ENCODE measurements at regions not wholly inside any gene's neighbourhood (a gene's known extent, or its start where the extent isn't known, plus 50 kb on each side); places are given as distances from the start of the nearest gene placed in this dataset.

GRCh38 chr1:58380345-58380744 lies 166.2 kb downstream of the OMA1 start:
- DNase-seq (ENCODE audit: low read depth), result no peak

- DNase-seq (ENCODE audit: low read depth), result no peak
Observed at GRCh38 chr1:58367217-58367616, 179.3 kb downstream of the OMA1 start.

DNA sequence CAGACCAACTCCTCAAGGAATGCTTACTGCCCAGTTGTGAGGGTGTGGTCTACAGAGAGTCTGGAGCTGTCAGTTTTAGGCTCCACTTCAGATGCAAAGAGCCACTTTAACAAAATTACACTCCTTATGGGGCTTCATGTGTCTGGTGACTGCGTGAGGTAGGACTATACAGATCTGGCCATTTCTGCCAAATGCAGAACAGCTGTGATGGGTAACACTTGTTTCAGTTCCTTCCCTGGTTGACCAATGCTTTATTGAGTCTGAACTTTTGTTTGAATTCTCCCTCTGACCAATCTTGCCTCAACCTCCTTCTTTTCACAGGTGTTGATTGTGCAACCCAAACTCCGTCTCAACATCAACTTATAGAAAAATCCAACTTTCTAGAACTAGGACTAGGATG lies 181.2 kb downstream of the OMA1 start:
- DNase-seq (ENCODE audit: low read depth), result no peak

- no peak for DNase-seq (ENCODE audit: low read depth)
Observed at GRCh38 chr1:58363585-58363984, 182.9 kb downstream of the OMA1 start.

- peak; percentile 0 for DNase-seq (ENCODE audit: low read depth)
Observed at GRCh38 chr1:58361134-58361533, 185.4 kb downstream of the OMA1 start.

GRCh38 chr1:58358346-58358745 lies 188.2 kb downstream of the OMA1 start:
- no peak for DNase-seq (ENCODE audit: low read depth)

GRCh38 chr1:58356402-58356801 lies 190.1 kb downstream of the OMA1 start:
- no peak for DNase-seq (ENCODE audit: low read depth)

GRCh38 chr1:58353168-58353567 lies 193.4 kb downstream of the OMA1 start:
- DNase-seq (ENCODE audit: low read depth), result no peak

GRCh38 chr1:58352476-58353092 lies 193.9 kb downstream of the OMA1 start:
- DNase-seq (ENCODE audit: low read depth), result no peak

DNA sequence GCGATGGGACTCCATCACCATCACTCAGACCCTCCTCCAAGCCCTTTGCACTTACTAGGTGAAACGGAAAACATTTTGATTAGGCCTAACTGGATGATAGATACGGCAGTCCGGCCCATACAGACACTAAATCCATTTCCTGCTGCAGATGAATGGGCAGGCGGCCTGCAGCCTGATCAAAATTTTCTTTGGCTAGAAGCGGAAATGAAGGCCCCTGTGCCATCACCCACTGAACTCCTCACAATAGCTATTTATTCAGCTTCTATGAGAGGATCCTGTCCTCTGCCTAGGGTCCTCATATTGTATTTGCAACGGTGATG lies 200.5 kb downstream of the OMA1 start:
- DNase-seq (ENCODE audit: low read depth), result no peak

- DNase-seq (ENCODE audit: low read depth), result no peak
Observed at GRCh38 chr1:58345215-58346035, 201.1 kb downstream of the OMA1 start.

GRCh38 chr1:58340185-58340584 lies 206.3 kb downstream of the OMA1 start:
- DNase-seq (ENCODE audit: low read depth), result no peak

- no peak for DNase-seq (ENCODE audit: low read depth)
Observed at GRCh38 chr1:58338081-58338480, 208.4 kb downstream of the OMA1 start.

GRCh38 chr1:58333511-58333910 lies 213.0 kb downstream of the OMA1 start:
- DNase-seq (ENCODE audit: low read depth), result no peak

- no peak for DNase-seq (ENCODE audit: low read depth)
Observed at GRCh38 chr1:58331156-58331555, 215.4 kb downstream of the OMA1 start.

DNA sequence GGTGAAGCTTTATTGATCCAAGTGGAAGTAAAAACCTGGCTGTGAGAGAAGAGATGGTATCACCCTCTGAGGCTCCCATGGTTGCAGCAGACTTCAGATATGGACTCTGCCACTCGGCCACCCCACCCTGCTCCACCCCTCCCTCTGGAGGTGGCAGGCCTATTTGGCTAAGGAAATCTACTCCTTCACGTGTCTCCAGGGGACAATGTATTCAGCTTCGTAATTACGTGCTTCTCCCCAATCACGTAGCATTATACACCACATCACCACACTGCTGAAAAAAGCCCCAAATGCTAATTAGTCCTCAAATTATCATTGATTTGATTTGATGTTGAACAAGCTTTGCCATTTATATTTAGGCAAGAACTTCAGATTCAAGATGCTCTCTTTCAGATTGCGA lies 220.7 kb downstream of the OMA1 start:
- DNase-seq (ENCODE audit: low read depth), result no peak

- no peak for DNase-seq (ENCODE audit: low read depth)
Observed at GRCh38 chr1:58324558-58324957, 222.0 kb downstream of the OMA1 start.

- no peak for DNase-seq (ENCODE audit: low read depth)
Observed at GRCh38 chr1:58318157-58319005, 228.1 kb downstream of the OMA1 start.

DNA sequence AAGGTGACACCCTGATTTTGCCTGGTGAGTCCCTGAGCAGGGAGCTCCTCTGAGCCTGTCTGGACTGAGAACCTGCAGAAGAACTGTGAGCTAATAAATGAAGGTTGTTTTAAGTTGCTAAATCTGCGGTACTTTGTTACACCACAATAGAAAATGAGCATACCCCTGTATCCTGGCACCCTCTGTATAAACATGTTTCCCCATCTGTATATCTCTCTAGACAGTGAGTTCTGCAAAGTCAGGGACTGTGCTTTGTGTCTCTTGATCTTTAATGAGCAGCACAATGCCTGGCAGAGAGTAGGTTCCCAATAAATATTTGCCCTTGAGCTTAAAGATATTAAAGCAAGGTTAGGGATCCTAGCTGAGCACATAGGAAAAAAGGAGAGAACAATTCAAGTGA lies 228.8 kb downstream of the OMA1 start:
- no peak for DNase-seq (ENCODE audit: low read depth)

DNA sequence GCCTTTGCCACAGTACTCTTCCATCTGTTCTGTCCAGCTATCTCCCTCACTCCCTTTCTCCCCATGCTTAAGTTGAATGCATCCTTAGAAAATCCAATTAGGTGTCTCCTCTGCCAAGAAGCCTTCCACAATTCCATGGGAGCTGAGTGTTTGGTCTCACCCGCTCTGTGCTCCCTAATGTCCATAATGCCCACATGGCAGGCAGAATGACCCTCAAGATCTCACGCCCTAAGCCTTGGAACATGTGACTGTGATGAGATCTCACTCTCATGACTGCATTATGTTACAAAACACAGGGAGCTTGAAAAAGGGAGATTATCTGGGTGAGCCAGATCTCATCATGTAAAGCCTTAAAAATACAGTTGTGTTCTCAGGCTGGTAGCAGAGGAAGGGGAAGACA lies 229.4 kb downstream of the OMA1 start:
- no peak for DNase-seq (ENCODE audit: low read depth)

DNA sequence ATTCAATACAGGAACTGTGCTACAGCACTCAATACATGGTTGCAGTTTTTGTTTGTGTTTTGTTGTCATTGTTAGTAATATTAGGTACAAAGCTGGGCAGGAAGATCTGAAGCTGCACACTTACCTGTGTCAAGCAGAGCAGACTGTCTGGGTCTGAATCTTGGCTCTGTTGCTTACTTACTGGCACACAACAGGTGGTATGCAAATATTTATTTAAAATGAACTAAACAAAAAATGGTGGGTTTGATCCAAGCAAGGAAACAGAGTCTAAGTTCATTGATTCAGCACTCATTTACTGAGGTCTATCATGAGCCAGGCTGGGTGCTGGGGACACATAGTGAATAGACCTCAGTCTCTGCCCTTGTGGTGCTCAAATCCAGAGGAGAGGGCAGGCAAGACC lies 230.4 kb downstream of the OMA1 start:
- no peak for DNase-seq (ENCODE audit: low read depth)

DNA sequence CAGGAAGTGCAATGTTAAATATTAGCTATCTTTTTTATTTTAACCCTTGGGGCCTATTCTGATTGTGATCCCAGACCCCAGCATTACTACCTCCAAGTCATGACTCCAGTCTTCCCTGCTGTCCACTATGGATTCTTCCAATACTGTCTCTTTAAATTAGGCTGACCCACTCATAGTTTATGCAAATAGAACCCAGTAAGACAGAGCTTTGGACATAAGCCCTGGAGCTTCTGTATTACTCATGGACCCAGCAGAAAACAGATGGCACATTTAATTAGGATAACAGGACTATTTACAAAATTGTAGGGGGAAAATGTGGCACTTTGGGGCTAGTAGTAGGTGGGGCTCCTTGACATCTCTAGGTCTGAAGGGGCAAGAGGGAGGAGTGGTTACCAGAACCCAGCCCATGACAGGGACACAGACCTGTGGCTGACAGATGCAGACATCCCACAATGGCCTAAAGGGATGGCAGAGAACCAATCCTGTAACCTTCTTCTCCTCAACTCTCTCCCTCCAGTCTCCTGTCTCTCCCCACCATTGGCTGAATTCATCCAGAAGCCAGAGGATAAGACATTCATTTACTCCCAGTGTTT lies 233.5 kb downstream of the OMA1 start:
- DNase-seq (ENCODE audit: low read depth), result no peak

GRCh38 chr1:58312461-58312860 lies 234.1 kb downstream of the OMA1 start:
- DNase-seq (ENCODE audit: low read depth), result no peak

All from stimulated activated CD8-positive, alpha-beta memory T cell treated with anti-CD3 and anti-CD28 coated beads, Interleukin-4, amount 100 ng/mL, for 24 hours (primary cell).